ENCODE measurements at regions not wholly inside any gene's neighbourhood (a gene's known extent, or its start where the extent isn't known, plus 50 kb on each side); places are given as distances from the start of the nearest gene placed in this dataset.

DNA sequence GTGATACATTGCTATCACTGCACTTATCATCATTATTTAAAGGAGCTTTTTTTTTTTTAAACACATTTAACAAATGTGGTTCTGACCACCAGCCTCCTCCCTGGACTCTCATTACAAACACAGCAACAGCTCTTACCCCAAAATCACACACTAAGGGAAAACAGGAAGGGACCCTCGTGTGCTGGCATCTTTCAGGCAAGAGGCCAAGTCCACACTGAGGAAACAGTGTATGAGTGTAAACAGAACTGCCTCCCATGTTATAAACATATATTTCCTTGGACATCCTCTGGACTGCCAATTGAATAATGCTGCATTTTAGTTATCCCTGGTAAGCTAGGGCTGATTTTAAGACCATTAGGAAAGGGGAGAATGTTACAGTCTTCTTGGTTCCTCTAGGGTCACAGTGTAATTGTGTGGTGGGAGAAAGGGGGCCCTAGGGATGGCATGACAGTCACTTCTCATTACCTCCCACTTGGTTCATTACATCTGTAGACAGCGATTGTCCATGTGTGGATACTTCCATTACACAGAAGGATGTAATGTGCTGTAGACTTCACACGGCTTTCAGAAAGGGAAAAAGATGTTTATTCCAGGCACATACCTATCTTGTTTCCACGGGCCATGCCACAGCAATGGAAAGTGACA, 244.6 kb upstream of the TET2 start:
- CTCF ChIA-PET = interaction anchor here (0.6 kb wide), 2 partner anchors 93 to 876 kb away, joined by 3 read pairs; no protein-coding TSS in a partner anchor
- no TSS peak for BruUV-seq (replicated peaks)

DNA sequence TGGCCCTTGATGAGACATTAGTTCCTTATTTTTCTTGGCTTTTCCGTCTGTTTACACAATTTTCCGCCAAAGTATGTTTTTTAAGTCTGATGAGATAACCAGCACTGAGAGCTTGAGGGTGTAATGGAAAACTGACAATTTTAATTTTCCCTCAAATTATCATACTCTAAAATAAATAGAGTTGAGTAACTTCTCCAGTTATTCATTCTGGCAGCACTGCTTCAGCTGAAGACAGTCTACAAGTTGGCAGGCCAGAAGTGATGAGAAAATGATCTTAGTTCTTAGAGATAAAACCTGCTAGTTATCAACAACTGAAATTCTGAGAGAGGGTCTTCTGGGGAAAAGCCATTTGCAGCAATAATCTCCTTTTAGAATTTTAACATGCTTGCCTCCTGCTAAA, 241.6 kb upstream of the TET2 start:
- Mint-ChIP-seq H3K27me3 (ENCODE audit: insufficient read depth, unreplicated experiment) (no peaks in the 10 kb centered on the region), H3K9me3 (ENCODE audit: unreplicated experiment) (no peaks in the 10 kb centered on the region), H3K36me3 (ENCODE audit: insufficient read depth, unreplicated experiment) (peaks cover 4% of the 10 kb centered on the region), H3K4me1 (ENCODE audit: insufficient read depth, unreplicated experiment) (no peaks in the 10 kb centered on the region), H3K4me3 (ENCODE audit: unreplicated experiment) (no peak overlapping the region), H3K27ac (ENCODE audit: low read depth, unreplicated experiment) (no peak overlapping the region)
- intact Hi-C loops (cut with micrococcal nuclease) = no loop called here
- POLR2A ChIA-PET = no interaction called here
- no TSS peak for BruUV-seq (replicated peaks)
- DNase-seq (ENCODE audit: unreplicated experiment) = no peak
- CTCF ChIA-PET = interaction anchor here (0.6 kb wide), 1 partner anchor 41 kb away, joined by 3 read pairs; no protein-coding TSS in a partner anchor
- TF ChIP-seq, protein P1, sequence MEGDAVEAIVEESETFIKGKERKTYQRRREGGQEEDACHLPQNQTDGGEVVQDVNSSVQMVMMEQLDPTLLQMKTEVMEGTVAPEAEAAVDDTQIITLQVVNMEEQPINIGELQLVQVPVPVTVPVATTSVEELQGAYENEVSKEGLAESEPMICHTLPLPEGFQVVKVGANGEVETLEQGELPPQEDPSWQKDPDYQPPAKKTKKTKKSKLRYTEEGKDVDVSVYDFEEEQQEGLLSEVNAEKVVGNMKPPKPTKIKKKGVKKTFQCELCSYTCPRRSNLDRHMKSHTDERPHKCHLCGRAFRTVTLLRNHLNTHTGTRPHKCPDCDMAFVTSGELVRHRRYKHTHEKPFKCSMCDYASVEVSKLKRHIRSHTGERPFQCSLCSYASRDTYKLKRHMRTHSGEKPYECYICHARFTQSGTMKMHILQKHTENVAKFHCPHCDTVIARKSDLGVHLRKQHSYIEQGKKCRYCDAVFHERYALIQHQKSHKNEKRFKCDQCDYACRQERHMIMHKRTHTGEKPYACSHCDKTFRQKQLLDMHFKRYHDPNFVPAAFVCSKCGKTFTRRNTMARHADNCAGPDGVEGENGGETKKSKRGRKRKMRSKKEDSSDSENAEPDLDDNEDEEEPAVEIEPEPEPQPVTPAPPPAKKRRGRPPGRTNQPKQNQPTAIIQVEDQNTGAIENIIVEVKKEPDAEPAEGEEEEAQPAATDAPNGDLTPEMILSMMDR (IDR thresholded peaks at IDR 0.05; ENCODE audit: unreplicated experiment) = no peak

More for the DNA sequence above, 244.6 kb upstream of the TET2 start:
- no peak overlapping the region for H3K4me3 Mint-ChIP-seq (ENCODE audit: unreplicated experiment)
- TF ChIP-seq, protein P1 (IDR thresholded peaks at IDR 0.05; ENCODE audit: unreplicated experiment) = no peak
- peaks cover 10% of the 10 kb centered on the region for H3K9me3 Mint-ChIP-seq (ENCODE audit: unreplicated experiment)
- no peak overlapping the region for H3K27ac Mint-ChIP-seq (ENCODE audit: low read depth, unreplicated experiment)
- no peak for DNase-seq (ENCODE audit: unreplicated experiment)
- no peaks in the 10 kb centered on the region for H3K4me1 Mint-ChIP-seq (ENCODE audit: insufficient read depth, unreplicated experiment)
- H3K36me3 Mint-ChIP-seq (ENCODE audit: insufficient read depth, unreplicated experiment) = peaks cover 4% of the 10 kb centered on the region
- no peaks in the 10 kb centered on the region for H3K27me3 Mint-ChIP-seq (ENCODE audit: insufficient read depth, unreplicated experiment)
- POLR2A ChIA-PET = no interaction called here
- intact Hi-C loops (cut with micrococcal nuclease) = no loop called here

DNA sequence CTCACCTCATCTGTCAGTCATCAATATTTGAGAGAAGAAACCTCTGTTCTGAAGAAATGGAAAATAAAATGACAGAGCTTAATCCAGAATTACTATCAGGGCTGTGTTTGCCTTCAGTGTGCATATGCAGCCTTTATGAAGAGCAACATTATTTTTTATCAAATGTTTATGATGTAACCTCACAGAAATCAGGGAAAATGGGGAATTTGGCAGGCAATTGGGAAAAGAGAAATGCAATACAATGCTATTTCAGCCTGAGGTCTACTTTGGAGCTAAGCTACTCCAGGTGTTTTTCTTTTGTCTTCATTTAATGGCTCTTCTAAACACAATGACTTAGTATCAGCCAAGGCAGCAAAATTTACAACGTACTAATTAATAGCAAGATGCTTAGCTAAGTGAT, 241.1 kb upstream of the TET2 start:
- Mint-ChIP-seq H3K27me3 (ENCODE audit: insufficient read depth, unreplicated experiment) (no peaks in the 10 kb centered on the region), H3K9me3 (ENCODE audit: unreplicated experiment) (no peaks in the 10 kb centered on the region), H3K36me3 (ENCODE audit: insufficient read depth, unreplicated experiment) (peaks cover 4% of the 10 kb centered on the region), H3K4me3 (ENCODE audit: unreplicated experiment) (no peak overlapping the region), H3K27ac (ENCODE audit: low read depth, unreplicated experiment) (no peak overlapping the region), H3K4me1 (ENCODE audit: insufficient read depth, unreplicated experiment) (no peaks in the 10 kb centered on the region)
- intact Hi-C loops (cut with micrococcal nuclease) = no loop called here
- BruUV-seq (replicated peaks) = no TSS peak
- POLR2A ChIA-PET = no interaction called here
- no peak for DNase-seq (ENCODE audit: unreplicated experiment)
- CTCF ChIA-PET = interaction anchor here (0.5 to 0.6 kb wide), 2 partner anchors 41 to 131 kb away, joined by 3 read pairs; no protein-coding TSS in a partner anchor
- TF ChIP-seq, protein P1 (IDR thresholded peaks at IDR 0.05; ENCODE audit: unreplicated experiment) = no peak

DNA sequence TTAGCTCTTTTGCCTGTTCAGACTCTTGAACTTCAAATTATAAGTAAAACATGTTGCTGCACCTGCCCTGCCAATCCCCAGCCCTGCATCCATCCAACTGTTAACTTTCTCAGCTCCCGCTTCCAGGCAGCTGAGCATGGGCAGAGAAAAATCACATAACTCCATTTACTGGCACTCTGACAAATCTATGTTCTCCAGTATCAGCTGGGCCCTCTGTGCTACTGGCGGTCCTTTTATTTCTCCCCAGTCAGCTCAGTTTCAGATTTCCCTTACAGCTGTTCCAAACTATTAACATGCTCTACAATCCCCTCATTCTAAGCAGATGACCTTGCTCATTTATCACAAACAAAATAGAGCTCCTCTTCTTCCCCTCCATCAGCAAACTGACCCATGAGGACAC, 240.4 kb upstream of the TET2 start:
- intact Hi-C loops (cut with micrococcal nuclease) = no loop called here
- CTCF ChIA-PET = interaction anchor here (0.5 to 0.7 kb wide), 3 partner anchors 131 to 912 kb away, joined by 3 to 4 read pairs (median 3); no protein-coding TSS in a partner anchor
- DNase-seq (ENCODE audit: unreplicated experiment) = no peak
- Mint-ChIP-seq H3K27ac (ENCODE audit: low read depth, unreplicated experiment) (no peak overlapping the region), H3K4me3 (ENCODE audit: unreplicated experiment) (no peak overlapping the region), H3K9me3 (ENCODE audit: unreplicated experiment) (no peaks in the 10 kb centered on the region), H3K36me3 (ENCODE audit: insufficient read depth, unreplicated experiment) (peaks cover 4% of the 10 kb centered on the region), H3K4me1 (ENCODE audit: insufficient read depth, unreplicated experiment) (no peaks in the 10 kb centered on the region), H3K27me3 (ENCODE audit: insufficient read depth, unreplicated experiment) (no peaks in the 10 kb centered on the region)
- POLR2A ChIA-PET = no interaction called here
- no TSS peak for BruUV-seq (replicated peaks)
- TF ChIP-seq, protein P1 (IDR thresholded peaks at IDR 0.05; ENCODE audit: unreplicated experiment) = no peak

All from MCF 10A (cell line).